Fibroblast of the conjunctiva (primary cell): ENCODE measurements at regions not wholly inside any gene's neighbourhood (a gene's known extent, or its start where the extent isn't known, plus 50 kb on each side); places are given as distances from the start of the nearest gene placed in this dataset.

Experiments used
- DNase-seq: peaks from one replicate; pipeline ENCODE4 v3.0.0-alpha.2; 2010; ENCODE audit warnings: low read depth

GRCh38 chr2:136214307-136215200 lies 96.6 kb upstream of the CXCR4 start:
- no peak for DNase-seq

DNA sequence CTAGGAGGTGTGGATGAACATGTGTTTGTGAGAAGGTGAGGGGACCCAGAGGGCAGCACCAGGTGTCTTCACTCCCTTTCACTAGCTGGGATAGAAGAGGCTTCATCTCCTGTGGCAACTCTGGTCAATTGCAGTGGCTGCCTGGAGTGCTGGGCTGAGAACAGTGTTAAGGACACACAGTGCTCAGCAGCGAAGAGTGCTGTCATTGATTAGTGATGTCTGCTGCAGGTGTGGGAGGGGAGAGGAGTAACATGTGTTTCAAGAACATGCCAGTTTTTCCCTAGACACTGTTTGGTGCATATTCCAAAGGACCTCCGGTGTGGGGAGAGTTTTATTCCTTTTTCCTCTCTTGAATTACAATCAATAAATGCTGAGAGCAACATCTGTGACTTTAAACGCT lies 95.9 kb upstream of the CXCR4 start:
- no peak for DNase-seq

DNA sequence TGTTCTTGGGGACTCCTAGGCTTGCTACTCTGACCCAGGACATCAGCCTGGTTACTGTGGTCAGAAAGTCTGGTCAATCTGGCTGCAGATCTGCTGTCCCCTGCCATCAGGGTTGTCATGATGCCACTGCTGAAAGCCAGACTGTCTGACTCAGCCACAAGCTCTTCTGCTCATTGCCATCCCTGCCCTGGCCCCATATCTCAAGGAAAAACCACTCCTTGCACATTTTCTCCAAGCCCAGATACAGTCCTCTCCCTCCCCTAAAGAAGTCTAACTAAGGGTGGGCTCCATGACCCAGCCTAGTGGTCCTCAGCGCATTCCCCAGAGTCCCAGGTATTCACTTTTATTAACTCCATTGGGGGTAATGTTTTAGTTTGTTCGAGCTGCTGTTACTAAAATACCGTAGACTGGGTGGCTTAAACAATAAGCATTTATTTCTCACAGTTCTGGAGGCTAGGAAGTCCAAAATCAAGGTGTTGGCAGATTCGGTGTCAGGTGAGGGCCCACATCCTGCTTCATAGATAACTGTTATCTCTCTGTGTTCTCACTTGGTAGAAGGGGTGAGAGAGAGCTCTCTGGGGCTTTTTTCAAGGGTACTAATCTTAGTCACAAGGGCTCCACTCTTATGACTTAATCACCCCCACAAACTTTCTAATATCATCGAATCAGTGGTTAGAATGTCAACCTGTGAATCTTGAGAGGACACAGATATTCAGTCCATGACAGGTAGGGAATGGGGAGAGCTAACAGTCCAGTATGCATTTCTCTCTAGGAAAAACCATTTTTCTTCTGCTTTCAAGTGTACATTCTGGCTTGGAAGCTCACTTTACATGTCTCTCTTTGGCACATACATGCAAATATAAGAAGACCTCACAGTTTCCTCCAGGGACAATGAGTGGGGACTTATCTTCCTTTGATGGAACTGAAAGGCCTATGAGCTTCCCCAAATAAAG lies 94.8 kb upstream of the CXCR4 start:
- no peak for DNase-seq

GRCh38 chr2:136211701-136212100 lies 93.8 kb upstream of the CXCR4 start:
- DNase-seq: no peak

- no peak for DNase-seq
These were observed 92.9 kb upstream of the CXCR4 start for GRCh38 chr2:136210822-136211221.

- DNase-seq: no peak
These were observed 92.5 kb upstream of the CXCR4 start for GRCh38 chr2:136210455-136210805.

DNA sequence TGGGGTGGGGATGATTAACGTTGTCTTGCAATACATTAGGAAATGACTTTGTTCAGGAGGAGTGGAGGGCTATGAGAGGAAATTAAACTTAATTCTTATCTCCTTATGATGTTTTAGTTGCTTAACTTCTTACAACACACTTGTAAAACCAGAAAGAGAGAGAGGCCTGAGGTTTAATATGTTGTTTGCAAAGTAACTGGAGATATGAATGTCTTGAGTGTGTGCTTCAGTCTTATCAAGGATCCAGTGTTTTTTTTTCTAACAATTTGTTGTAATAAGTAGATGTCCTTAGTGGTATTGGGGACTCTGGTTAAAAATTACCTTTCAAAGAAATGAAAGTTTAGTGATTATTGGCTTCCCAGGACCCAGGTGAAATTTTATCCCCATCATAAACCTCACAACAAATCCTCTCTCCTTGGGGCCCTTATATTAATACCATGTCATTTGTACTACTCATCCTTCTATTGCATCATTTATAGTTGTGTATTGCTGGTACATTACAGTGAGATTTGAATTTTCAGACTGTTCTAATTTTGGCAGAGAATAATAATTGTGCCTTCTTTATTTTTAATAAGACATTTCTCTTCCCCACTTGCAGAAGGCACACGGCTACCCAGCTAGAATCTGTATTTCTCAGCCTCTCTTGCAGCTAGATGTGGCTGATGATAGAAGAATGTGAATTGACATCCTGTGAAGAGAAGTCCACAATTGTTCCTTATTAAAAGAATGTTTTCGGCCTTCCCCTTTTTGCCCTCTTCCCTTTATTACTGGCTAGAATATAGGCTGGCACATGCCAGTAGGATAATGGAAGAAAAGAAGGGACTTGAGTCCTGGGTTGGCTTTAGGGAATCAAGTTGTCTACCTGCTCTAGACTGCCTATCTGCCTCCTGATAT lies 91.9 kb upstream of the CXCR4 start:
- no peak for DNase-seq

- no peak for DNase-seq
These were observed 90.9 kb upstream of the CXCR4 start for GRCh38 chr2:136208682-136209420.

GRCh38 chr2:136207665-136208064 lies 89.7 kb upstream of the CXCR4 start:
- no peak for DNase-seq

DNA sequence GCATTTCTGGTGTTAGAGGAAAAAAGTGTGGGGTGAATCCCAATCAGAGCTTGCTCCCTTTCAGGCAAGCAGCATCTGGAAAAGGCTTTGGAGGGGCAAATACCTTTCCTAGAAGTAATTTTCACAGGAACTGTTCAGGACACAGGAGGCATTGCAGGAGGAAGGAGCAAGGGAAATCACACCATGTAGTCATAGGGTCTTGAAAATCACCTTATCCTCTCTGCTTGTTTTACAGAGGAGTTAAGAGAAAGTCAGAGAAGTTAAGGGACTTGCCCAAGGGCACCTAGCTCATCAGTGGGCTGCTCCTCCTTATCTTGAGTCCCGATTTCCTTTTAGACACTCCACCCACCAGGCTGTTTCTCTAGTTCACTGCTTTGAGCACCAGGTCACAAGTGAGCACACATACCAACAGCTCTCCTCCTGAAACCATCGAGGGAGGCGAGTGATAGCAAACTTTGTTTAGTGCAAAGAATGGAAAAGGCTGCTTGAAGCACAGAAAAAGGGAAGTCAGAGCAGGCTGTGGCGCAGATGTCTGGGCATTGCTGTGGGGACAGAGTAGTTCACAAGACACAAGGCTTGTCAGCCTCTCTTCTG lies 89.2 kb upstream of the CXCR4 start:
- DNase-seq: no peak

DNA sequence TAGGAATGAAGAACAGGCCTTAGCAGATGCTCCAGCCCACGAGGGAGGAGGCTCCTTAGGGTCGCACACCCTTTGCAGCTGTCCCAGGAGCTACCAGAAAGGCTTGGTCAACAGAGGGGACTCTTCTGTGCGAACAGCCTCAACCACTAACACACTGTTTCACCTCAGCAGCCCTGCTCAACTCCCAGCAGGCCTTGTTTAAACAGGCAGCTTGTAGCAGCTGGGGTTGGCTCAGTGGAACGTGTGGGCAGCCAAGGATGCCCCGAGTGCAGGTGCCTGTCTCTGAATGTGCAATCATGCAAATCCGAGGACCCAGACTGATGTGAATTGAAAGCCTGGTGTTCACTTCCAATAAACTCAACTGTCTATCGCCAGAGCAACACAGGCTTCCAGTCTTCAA lies 88.7 kb upstream of the CXCR4 start:
- DNase-seq: no peak

GRCh38 chr2:136205615-136206014 lies 87.7 kb upstream of the CXCR4 start:
- no peak for DNase-seq

DNA sequence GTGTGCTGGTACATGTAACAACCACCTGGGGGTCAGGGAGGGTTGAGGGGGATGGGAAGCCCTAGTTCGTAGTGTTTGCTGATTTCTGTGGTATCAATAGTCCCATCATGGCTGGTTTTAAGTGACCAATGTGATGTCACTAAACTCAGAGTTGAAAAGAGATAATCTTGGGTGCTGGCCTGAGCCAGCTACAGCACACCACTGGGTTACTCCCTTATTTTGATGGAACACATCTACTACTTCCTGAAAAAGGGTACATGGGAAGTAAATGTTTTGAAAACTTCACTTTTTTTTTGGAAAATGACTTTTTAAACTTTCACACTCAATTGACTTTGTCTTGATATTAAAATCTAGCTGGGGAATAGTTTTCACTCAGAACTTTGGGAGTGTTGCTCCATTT lies 87.0 kb upstream of the CXCR4 start:
- no peak for DNase-seq

- no peak for DNase-seq
These were observed 77.3 kb upstream of the CXCR4 start for GRCh38 chr2:136195226-136195625.

- no peak for DNase-seq
These were observed 73.1 kb upstream of the CXCR4 start for GRCh38 chr2:136191041-136191440.

- DNase-seq: no peak
These were observed 71.4 kb upstream of the CXCR4 start for GRCh38 chr2:136189221-136189782.

DNA sequence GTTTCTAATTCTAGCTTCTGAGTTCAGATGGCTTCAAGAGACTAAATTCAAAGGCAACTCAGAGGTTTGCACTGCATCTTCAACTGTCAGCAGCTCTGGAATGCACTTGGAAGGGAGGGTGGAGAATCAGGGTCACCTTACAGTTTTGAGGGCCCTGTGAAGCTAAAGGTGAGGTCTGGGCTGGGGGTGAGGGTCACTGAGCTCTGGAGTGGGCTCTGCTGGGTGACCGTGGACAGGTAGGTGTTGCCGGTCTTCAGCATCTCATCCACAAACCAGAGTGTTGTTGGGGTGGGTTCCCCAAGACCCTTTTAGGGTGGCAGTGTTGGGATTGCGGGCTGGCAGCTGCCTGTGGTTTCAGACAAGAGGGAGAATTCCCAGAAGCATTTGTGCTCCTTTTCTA lies 70.1 kb upstream of the CXCR4 start:
- DNase-seq: no peak

DNA sequence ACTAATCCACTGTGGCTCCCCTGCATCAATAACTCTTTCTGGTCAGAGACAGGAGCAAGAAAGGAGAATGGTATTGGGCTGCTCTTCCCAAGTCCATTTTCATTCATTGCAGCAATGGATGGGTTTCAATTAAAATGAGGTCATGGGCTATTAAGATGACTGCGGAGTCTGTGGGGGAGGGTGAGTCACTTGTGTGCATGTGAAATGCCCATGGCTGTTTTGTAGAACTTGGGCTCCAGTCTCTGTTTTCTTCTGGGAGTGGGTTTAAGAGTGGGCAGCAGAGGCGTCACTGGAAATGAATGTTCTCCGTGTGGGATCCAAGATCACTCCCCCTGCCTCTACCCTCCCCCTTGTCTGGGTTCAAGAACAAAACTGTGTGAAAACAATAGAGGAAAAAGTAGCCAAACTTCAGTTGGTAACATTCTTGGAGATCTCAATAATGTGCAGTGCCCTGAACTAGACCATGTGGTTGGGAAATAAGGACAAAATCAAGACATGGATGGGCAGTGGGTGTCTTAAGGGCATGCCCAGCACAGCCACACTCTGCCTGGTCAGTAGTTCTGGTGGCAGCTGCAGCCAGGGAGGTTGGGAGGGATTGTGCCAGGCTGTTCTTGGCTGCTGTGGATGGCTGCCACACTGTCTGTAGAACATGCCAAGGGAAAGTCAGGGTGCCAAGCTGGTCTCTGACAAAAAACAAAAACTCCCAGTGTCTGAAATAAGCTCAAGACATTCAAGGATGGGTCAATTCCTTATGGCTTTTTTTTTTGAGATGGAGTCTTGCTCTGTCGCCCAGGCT lies 68.2 kb upstream of the CXCR4 start:
- DNase-seq: no peak

- DNase-seq: no peak
These were observed 65.1 kb upstream of the CXCR4 start for GRCh38 chr2:136183097-136183496.

DNA sequence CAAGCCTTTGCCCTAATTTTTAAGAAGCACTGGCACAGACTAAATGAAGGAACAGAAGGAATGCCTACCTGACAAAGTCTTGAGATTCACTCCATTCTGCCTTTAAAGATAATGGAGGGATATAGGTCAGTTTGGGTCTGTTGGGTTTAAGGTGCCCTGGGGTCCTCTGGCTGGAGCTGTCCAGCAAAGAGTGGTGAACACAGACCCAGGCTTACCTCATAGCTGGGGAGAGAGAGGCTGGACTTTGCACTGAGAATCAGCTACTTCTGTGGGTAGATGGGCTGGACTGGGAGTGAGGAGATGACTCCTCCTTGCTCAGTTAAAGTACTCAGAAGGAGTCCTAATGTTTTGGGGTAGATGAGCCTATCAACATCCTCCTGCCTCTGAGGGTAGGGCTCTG lies 64.4 kb upstream of the CXCR4 start:
- DNase-seq: no peak
